SU-DHL-6 (cell line): ENCODE measurements at regions not wholly inside any gene's neighbourhood (a gene's known extent, or its start where the extent isn't known, plus 50 kb on each side); places are given as distances from the start of the nearest gene placed in this dataset.

Source experiments
- H2AFZ ChIP-seq: fragments of 200-600 bp; sonication (generic); 2 replicates; pipeline ENCODE4 v1.6.1; 2014; ENCODE audit warnings: low read depth, mild to moderate bottlenecking, moderate library complexity, mixed read lengths, antibody characterized with exemption, low read length; ENCODE audit not compliant: severe bottlenecking
- H3F3A ChIP-seq: fragments of 200-600 bp; shearing (Covaris generic); 2 replicates; pipeline ENCODE4 v1.6.0; 2016; ENCODE audit warnings: antibody characterized with exemption, mild to moderate bottlenecking; ENCODE audit not compliant: insufficient read depth
- H3K27ac ChIP-seq: fragments of 200-600 bp; sonication (generic); 2 replicates; pipeline ENCODE4 v1.5.1; 2016; ENCODE audit warnings: low read depth, mild to moderate bottlenecking, low read length, moderate library complexity, mixed read lengths
- H3K27me3 ChIP-seq: fragments of 200-600 bp; sonication (generic), shearing (Covaris generic); 2 replicates; pipeline ENCODE4 v1.6.0; 2014; ENCODE audit warnings: mild to moderate bottlenecking, low read length
- H3K36me3 ChIP-seq: fragments of 200-600 bp; sonication (generic); 2 replicates; pipeline ENCODE4 v1.6.1; 2014; ENCODE audit warnings: mild to moderate bottlenecking, low read length, mixed read lengths
- H3K4me2 ChIP-seq: fragments of 300-600, 200-600 bp; shearing (Covaris generic), sonication (generic); 2 replicates; pipeline ENCODE4 v1.6.0; 2014; ENCODE audit warnings: low read length, low read depth, mild to moderate bottlenecking; ENCODE audit not compliant: poor library complexity, severe bottlenecking
- H3K4me3 ChIP-seq: fragments of 200-600 bp; sonication (generic); 2 replicates; pipeline ENCODE4 v1.5.1; 2014; ENCODE audit warnings: antibody characterized with exemption, low read length, mild to moderate bottlenecking, mixed read lengths; ENCODE audit not compliant: insufficient read depth, poor library complexity, severe bottlenecking
- H3K79me2 ChIP-seq: fragments of 200-600 bp; sonication (generic); 2 replicates; pipeline ENCODE4 v1.6.1; 2014; ENCODE audit warnings: mild to moderate bottlenecking, low read length, moderate library complexity; ENCODE audit not compliant: insufficient read depth
- H3K9ac ChIP-seq: fragments of 200-600 bp; sonication (generic); 2 replicates; pipeline ENCODE4 v1.7.0; 2014; ENCODE audit warnings: mild to moderate bottlenecking, low read length
- H3K9me2 ChIP-seq: fragments of 200-600 bp; sonication (generic); replicated peaks from 2 replicates; pipeline ENCODE4 v1.6.1; 2014; ENCODE audit warnings: low read length; ENCODE audit not compliant: insufficient read depth
- H3K9me3 ChIP-seq: fragments of 200-600 bp; sonication (generic); 2 replicates; pipeline ENCODE4 v1.6.1; 2014; ENCODE audit warnings: low read length, mixed read lengths; ENCODE audit not compliant: insufficient read depth
- H4K20me1 ChIP-seq: fragments of 200-600 bp; sonication (generic); 2 replicates; pipeline ENCODE4 v1.6.1; 2014; ENCODE audit warnings: low read depth, mild to moderate bottlenecking, antibody characterized with exemption, low read length, moderate library complexity, mixed read lengths
- CTCF ChIP-seq: fragments of 200-600 bp; sonication (generic); IDR thresholded peaks from one replicate; pipeline ENCODE4 v1.5.1; 2017; ENCODE audit warnings: antibody characterized with exemption, mild to moderate bottlenecking, low read length, moderate library complexity; ENCODE audit not compliant: insufficient read depth, poor library complexity, severe bottlenecking
- EZH2phosphoT487 ChIP-seq: fragments of 200-600 bp; sonication (generic), shearing (Covaris generic); conservative IDR thresholded peaks from 2 replicates; pipeline ENCODE4 v1.6.1; 2018; ENCODE audit warnings: mild to moderate bottlenecking, antibody characterized with exemption, low read length, moderate library complexity, mixed read lengths

GRCh38 chr5:92884469-92884868 lies 696.5 kb downstream of the NR2F1-AS1 start:
- H3K4me2 ChIP-seq, result no peak overlapping the region
- H3K9ac ChIP-seq, result no peak overlapping the region
- no peaks in the 10 kb centered on the region for H3K36me3 ChIP-seq
- no peaks in the 10 kb centered on the region for H4K20me1 ChIP-seq
- H3K27me3 ChIP-seq, result no peaks in the 10 kb centered on the region
- no peaks in the 10 kb centered on the region for H3K9me3 ChIP-seq
- H3K9me2 ChIP-seq, result no peaks in the 10 kb centered on the region
- no peak overlapping the region for H3K4me3 ChIP-seq
- TF ChIP-seq EZH2phosphoT487, result no peak
- no peak for TF ChIP-seq CTCF
- no peaks in the 10 kb centered on the region for H3K79me2 ChIP-seq
- no peaks in the 10 kb centered on the region for H3F3A ChIP-seq
- no peak overlapping the region for H2AFZ ChIP-seq
- no peak overlapping the region for H3K27ac ChIP-seq

DNA sequence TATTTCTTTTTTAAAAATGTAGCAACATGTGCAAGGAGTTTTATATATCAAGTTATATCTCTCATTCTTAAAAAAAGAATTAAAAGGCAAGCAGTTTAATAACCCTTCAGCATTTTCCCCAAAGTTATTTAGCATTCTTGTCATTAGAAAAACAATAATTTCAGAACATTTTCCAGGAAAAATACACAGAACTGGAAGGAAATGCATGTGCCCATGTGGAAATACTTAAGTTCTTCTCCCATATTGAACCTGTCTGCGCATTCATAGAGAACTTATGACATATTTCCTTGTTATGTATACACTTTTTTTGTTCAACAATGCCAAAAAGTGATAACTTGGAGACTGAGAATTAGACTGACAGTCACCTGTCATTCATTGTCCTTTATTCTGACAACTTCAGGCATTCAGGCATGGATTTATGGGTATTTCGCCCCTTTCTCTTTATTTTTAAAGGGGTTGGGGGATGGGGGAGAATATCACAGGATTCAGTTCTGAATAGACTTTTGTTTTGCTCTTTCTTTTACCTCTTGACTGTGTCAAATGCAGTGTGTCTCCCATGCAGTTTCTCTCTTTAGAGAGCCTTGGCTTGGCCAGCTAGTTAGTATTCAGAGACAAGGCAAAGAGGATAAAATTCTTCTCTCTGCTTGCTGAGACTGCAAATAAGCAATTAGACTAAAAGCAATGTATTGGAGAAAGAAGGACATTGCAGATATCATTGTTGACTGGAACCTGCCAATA lies 701.0 kb downstream of the NR2F1-AS1 start:
- Histone ChIP-seq H3K27me3 (no peaks in the 10 kb centered on the region), H3K36me3 (no peaks in the 10 kb centered on the region), H3K9ac (no peak overlapping the region), H3K4me2 (no peak overlapping the region), H3K9me2 (no peaks in the 10 kb centered on the region), H4K20me1 (no peaks in the 10 kb centered on the region), H2AFZ (no peak overlapping the region), H3K79me2 (no peaks in the 10 kb centered on the region), H3F3A (no peaks in the 10 kb centered on the region), H3K27ac (no peak overlapping the region), H3K9me3 (no peaks in the 10 kb centered on the region), H3K4me3 (no peak overlapping the region)
- no peak for TF ChIP-seq CTCF
- TF ChIP-seq EZH2phosphoT487, result no peak

- no peaks in the 10 kb centered on the region for H3K36me3 ChIP-seq
- H3K27me3 ChIP-seq, result no peaks in the 10 kb centered on the region
- no peak overlapping the region for H3K27ac ChIP-seq
- H3K9me3 ChIP-seq, result no peaks in the 10 kb centered on the region
- H4K20me1 ChIP-seq, result no peaks in the 10 kb centered on the region
- no peak overlapping the region for H2AFZ ChIP-seq
- no peaks in the 10 kb centered on the region for H3F3A ChIP-seq
- no peak overlapping the region for H3K4me3 ChIP-seq
- no peak overlapping the region for H3K9ac ChIP-seq
- no peaks in the 10 kb centered on the region for H3K79me2 ChIP-seq
- H3K9me2 ChIP-seq, result no peaks in the 10 kb centered on the region
- no peak overlapping the region for H3K4me2 ChIP-seq
- TF ChIP-seq CTCF (no peak), EZH2phosphoT487 (no peak)
Measured at GRCh38 chr5:92874790-92875189, 706.2 kb downstream of the NR2F1-AS1 start.
